HepG2 (cell line): ENCODE measurements at regions not wholly inside any gene's neighbourhood (a gene's known extent, or its start where the extent isn't known, plus 50 kb on each side); places are given as distances from the start of the nearest gene placed in this dataset.

ENCODE experiments used
- ATAC-seq: fragments of 200-7000 bp; cut with Tn5 transposase; 3 replicates; pipeline ENCODE4 v1.9.1; 2020; ENCODE audit warnings: mild to moderate bottlenecking, moderate library complexity
- BruUV-seq: library from RNA; stranded (reverse); fragments of 400-500 nt; replicated peaks from 2 replicates; lab custom pipeline; 2021; lab: Mats Ljungman, UMichigan
- CTCF ChIA-PET: fragments of 300-600 bp; formaldehyde crosslinking; extraction: SDS; loops from one replicate; lab custom pipeline; 2021; ENCODE audit warnings: low total read pairs, inconsistent platforms, low intra/inter-chr PET ratio; lab: Yijun Ruan, JAX
- POLR2A ChIA-PET: fragments of 350-600 bp; sonication (Branson Sonifier 250); formaldehyde crosslinking; loops from one replicate; lab custom pipeline; 2020; ENCODE audit warnings: antibody characterized with exemption, inconsistent platforms; lab: Yijun Ruan, JAX
- DNase-seq: peaks from one replicate; pipeline ENCODE4 v3.0.0-alpha.2; 2015; ENCODE audit warnings: low spot score
- FAIRE-seq: peaks from 3 replicates; lab custom pipeline; 2011; peaks lifted over from hg19 to GRCh38; lab: Jason Lieb, UNC
- H2AFZ ChIP-seq: one replicate; pipeline ENCODE4 v1.6.1; 2011; ENCODE audit warnings: low read length, inconsistent platforms
- H3K27ac ChIP-seq: fragments of 300-600 bp; 3 replicates; pipeline ENCODE4 v1.8.0; 2011; ENCODE audit warnings: mixed run types, mild to moderate bottlenecking, mixed read lengths, low read length, inconsistent platforms; ENCODE audit not compliant: insufficient read depth; ENCODE audit errors: extremely low read length
- H3K27me3 ChIP-seq, 2 experiments: fragments of 200-600 bp in 1 of 2; 2 replicates in 1 of 2; 3 replicates in 1 of 2; pipeline versions ENCODE4 v1.6.0 to v1.8.0; 2011; ENCODE audit warnings: low read length in 2 of 2, mild to moderate bottlenecking in 2 of 2, moderate library complexity in 2 of 2, inconsistent platforms in 1 of 2; ENCODE audit not compliant: insufficient read depth in 2 of 2, control insufficient read depth in 1 of 2
- H3K36me3 ChIP-seq, 2 experiments: fragments of 200-600 bp in 1 of 2; replicated peaks in 1 of 2; 2 replicates in 1 of 2; 3 replicates in 1 of 2; pipeline versions ENCODE4 v1.5.1 to v1.8.0; 2011; ENCODE audit warnings: low read length in 2 of 2, inconsistent platforms in 1 of 2; ENCODE audit not compliant: insufficient read depth in 2 of 2, control insufficient read depth in 1 of 2
- H3K4me1 ChIP-seq: 2 replicates; pipeline ENCODE4 v1.5.1; 2012; ENCODE audit warnings: low read length, inconsistent platforms; ENCODE audit not compliant: insufficient read depth
- H3K4me2 ChIP-seq: 2 replicates; pipeline ENCODE4 v1.6.0; 2011; ENCODE audit warnings: low read depth, low read length, inconsistent platforms
- H3K4me3 ChIP-seq, 3 experiments: fragments of 200-600 bp in 1 of 3; sonication (generic), shearing (Covaris generic) in 1 of 3; replicated peaks in 1 of 3; 2 replicates each; pipeline ENCODE4 v1.5.1; 2011 to 2016; ENCODE audit warnings: low read length in 3 of 3, inconsistent platforms in 2 of 3, low read depth in 2 of 3, mild to moderate bottlenecking in 2 of 3, control low read depth in 1 of 3, mixed read lengths in 1 of 3; ENCODE audit not compliant: insufficient read depth in 1 of 3
- H3K79me2 ChIP-seq: one replicate; pipeline ENCODE4 v1.6.1; 2011; ENCODE audit warnings: low read length, inconsistent platforms; ENCODE audit not compliant: insufficient read depth
- H3K9ac ChIP-seq: 2 replicates; pipeline ENCODE4 v1.6.0; 2011; ENCODE audit warnings: mild to moderate bottlenecking, low read depth, low read length, inconsistent platforms; ENCODE audit not compliant: insufficient read depth
- H3K9me3 ChIP-seq: 2 replicates; pipeline ENCODE4 v1.5.1; 2012; ENCODE audit warnings: mild to moderate bottlenecking, low read length
- H4K20me1 ChIP-seq: 2 replicates; pipeline ENCODE4 v1.6.0; 2011; ENCODE audit warnings: inconsistent platforms, mild to moderate bottlenecking, low read length, moderate library complexity; ENCODE audit not compliant: insufficient read depth
- ATRX ChIP-seq: sonication (generic); formaldehyde crosslinking; IDR thresholded peaks from 2 replicates; pipeline ENCODE4 v1.4.0; 2020; ENCODE audit warnings: missing genetic modification reagents, borderline replicate concordance
- MEIS1 ChIP-seq: sonication (generic); formaldehyde crosslinking; IDR thresholded peaks from 2 replicates; pipeline ENCODE4 v1.9.0; 2021; ENCODE audit warnings: mild to moderate bottlenecking, missing genetic modification reagents, moderate library complexity, borderline replicate concordance
- SP2 ChIP-seq: sonication (generic); formaldehyde crosslinking; IDR thresholded peaks from 2 replicates; pipeline ENCODE4 v1.5.1; 2020; ENCODE audit warnings: mild to moderate bottlenecking, missing genetic modification reagents
- TEAD3 ChIP-seq: optimal IDR thresholded peaks from 2 replicates; pipeline ENCODE3; 2016; ENCODE audit warnings: borderline replicate concordance
- ZNF350 ChIP-seq: sonication (generic); formaldehyde crosslinking; IDR thresholded peaks from 2 replicates; pipeline ENCODE4 v1.4.0; 2020; ENCODE audit warnings: mild to moderate bottlenecking, low read depth, missing genetic modification reagents, borderline replicate concordance
- ZNF75D ChIP-seq: sonication (generic); formaldehyde crosslinking; IDR thresholded peaks from 2 replicates; pipeline ENCODE4 v1.8.1; 2023; ENCODE audit warnings: missing genetic modification reagents, mild to moderate bottlenecking, borderline replicate concordance
- WGBS: methylation state at CpG from one replicate; pipeline ENCODE4 v1.1.6; 2017; ENCODE audit warnings: low lambda C conversion rate; 5-methylcytosine and 5-hydroxymethylcytosine counted together
- in situ Hi-C: cut with HindIII; loops from 2 replicates; pipeline ENCODE4 v1.10.0; 2017; ENCODE audit warnings: low pct_unique_long_range_greater_than_20kb; ENCODE audit not compliant: extremely low pct_ligation_motif_present
- intact Hi-C: fragments of 100-400 bp; cut with micrococcal nuclease; formaldehyde crosslinking; loops from one replicate; pipeline ENCODE4 v1.10.0; 2022; ENCODE audit not compliant: unreplicated experiment
- TF ChIP-seq, protein P1 (sequence below): sonication (generic); formaldehyde crosslinking; IDR thresholded peaks from 2 replicates; pipeline ENCODE4 v1.8.0; 2022; ENCODE audit warnings: low read depth, missing genetic modification reagents
- TF ChIP-seq, protein P2 (sequence below): sonication (generic); formaldehyde crosslinking; IDR thresholded peaks from 2 replicates; pipeline ENCODE4 v1.4.0; 2020; ENCODE audit warnings: low read depth, mild to moderate bottlenecking, missing genetic modification reagents

DNA sequence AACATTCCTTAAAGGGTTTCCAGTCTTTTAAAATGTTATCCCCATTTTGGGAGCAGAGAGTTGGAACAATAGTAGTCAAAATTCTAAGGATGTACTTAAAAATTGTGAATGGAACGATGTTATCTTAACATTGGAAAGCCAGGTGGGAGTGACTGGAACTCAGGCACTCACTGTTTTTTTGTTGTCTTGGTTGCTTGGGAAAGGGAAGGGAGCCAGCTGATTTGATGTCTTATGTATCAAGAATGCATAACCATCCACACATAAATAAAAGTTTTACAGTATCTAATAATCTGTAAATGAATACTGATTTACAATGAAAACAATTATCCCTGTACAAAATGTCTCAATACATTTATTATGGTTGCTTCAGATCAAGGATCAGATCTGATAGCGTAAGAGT is 88.7 kb downstream of the SLC10A2 start (continued):
- TF ChIP-seq, protein P1, sequence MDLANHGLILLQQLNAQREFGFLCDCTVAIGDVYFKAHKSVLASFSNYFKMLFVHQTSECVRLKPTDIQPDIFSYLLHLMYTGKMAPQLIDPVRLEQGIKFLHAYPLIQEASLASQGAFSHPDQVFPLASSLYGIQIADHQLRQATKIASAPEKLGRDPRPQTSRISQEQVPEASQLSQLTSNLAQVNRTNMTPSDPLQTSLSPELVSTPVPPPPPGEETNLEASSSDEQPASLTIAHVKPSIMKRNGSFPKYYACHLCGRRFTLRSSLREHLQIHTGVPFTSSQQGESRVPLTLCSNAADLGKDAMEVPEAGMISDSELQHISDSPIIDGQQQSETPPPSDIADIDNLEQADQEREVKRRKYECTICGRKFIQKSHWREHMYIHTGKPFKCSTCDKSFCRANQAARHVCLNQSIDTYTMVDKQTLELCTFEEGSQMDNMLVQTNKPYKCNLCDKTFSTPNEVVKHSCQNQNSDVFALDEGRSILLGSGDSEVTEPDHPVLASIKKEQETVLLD (CRISPR knock-in tag) = no peak
- TF ChIP-seq, protein P2, sequence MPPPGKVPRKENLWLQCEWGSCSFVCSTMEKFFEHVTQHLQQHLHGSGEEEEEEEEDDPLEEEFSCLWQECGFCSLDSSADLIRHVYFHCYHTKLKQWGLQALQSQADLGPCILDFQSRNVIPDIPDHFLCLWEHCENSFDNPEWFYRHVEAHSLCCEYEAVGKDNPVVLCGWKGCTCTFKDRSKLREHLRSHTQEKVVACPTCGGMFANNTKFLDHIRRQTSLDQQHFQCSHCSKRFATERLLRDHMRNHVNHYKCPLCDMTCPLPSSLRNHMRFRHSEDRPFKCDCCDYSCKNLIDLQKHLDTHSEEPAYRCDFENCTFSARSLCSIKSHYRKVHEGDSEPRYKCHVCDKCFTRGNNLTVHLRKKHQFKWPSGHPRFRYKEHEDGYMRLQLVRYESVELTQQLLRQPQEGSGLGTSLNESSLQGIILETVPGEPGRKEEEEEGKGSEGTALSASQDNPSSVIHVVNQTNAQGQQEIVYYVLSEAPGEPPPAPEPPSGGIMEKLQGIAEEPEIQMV (CRISPR knock-in tag) = no peak

DNA sequence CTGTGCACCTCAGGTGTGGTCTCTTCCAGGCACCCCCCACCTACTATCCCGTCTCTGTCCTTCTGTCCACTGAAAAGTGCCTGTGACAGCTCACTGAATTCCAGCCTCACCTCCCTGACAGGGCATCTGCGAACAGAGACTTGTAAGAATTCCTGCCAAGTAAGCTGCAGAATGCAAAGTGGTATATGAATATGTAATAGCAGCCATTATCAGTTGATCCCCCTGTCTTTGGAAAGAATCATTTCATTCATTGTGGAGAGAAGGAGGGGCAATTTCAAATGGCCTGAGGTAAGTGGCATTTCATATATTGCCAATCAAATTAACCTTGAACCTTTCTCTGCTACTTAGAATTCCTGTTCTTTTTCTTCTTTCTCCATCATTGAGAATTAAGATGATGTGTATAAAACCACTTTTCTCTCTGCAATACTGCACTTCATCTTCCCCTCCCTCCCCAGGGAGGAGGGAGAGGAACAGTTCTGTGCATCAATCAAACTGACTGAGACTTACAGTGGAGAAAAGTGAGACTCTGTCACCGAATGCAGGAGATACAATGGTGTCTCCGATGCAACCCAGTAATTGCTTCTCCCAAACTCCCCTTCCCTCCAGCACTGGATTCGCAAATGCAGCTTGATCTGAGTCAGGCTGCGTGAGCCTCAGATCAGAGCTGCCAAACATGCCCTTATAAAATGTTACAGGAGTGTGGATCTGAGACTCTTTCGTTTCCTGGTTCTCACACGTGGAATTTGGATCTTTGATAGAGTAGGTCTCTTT is 91.7 kb downstream of the SLC10A2 start:
- no peak overlapping the region for H3K9ac ChIP-seq
- BruUV-seq = no TSS peak
- H3K27me3 ChIP-seq = no peaks in the 10 kb centered on the region; a peak in 1 of 5 replicates
- TF ChIP-seq ZNF75D (CRISPR knock-in tag) = no peak
- no peak for TF ChIP-seq TEAD3 (CRISPR knock-in tag)
- no peak for TF ChIP-seq ATRX
- no peak for TF ChIP-seq SP2 (CRISPR knock-in tag)
- no peak for TF ChIP-seq ZNF350
- no peak for TF ChIP-seq MEIS1
- TF ChIP-seq, all 625 proteins: peak for 0
- Histone ChIP-seq H3K27ac (no peak overlapping the region), H3K4me2 (no peak overlapping the region), H2AFZ (no peak overlapping the region), H4K20me1 (no peaks in the 10 kb centered on the region), H3K9me3 (no peaks in the 10 kb centered on the region), H3K79me2 (no peaks in the 10 kb centered on the region), H3K4me1 (peaks cover 12% of the 10 kb centered on the region), H3K36me3 (no peaks in the 10 kb centered on the region), H3K4me3 (no peak overlapping the region)
- 16% methylated on average over 8 of the region's 8 CpGs for WGBS
- ATAC-seq (no peak), FAIRE-seq (no peak), DNase-seq (no peak)
- ChIA-PET POLR2A (no interaction called here), CTCF (no interaction called here)
- in situ Hi-C loops (no loop called here), intact Hi-C loops (no loop called here)
